Suprapubic skin (tissue), 4 donors: ENCODE measurements at regions not wholly inside any gene's neighbourhood (a gene's known extent, or its start where the extent isn't known, plus 50 kb on each side); places are given as distances from the start of the nearest gene placed in this dataset.
"Not testable (repeated sequence)": the region's sequence is repeated elsewhere in the genome, so short reads cannot be mapped to it uniquely, and the experiment has no call there.

Source experiments
- DNase-seq, 2 donors: peaks; one replicate each; pipeline ENCODE4 v3.0.0-alpha.2; 2019; ENCODE audit warnings: low spot score in 2 of 2
- H3K27ac ChIP-seq: fragments of 200-600 bp; sonication (generic); one replicate; pipeline ENCODE4 v1.5.1; 2019
- H3K27me3 ChIP-seq: fragments of 200-600 bp; sonication (generic); one replicate; pipeline ENCODE4 v1.5.1; 2019
- H3K36me3 ChIP-seq: fragments of 200-600 bp; sonication (generic); one replicate; pipeline ENCODE4 v1.5.1; 2019
- H3K4me1 ChIP-seq: fragments of 200-600 bp; sonication (generic); one replicate; pipeline ENCODE4 v1.5.1; 2019
- H3K4me3 ChIP-seq: fragments of 200-600 bp; sonication (generic); one replicate; pipeline ENCODE4 v1.5.1; 2019; ENCODE audit warnings: mild to moderate bottlenecking
- H3K9me3 ChIP-seq: fragments of 200-600 bp; sonication (generic); one replicate; pipeline ENCODE4 v1.5.1; 2019
- CTCF ChIP-seq, 2 donors: fragments of 200-600 bp in 1 of 2; fragments of 450-650 bp in 1 of 2; sonication (generic) in 1 of 2; IDR thresholded peaks; one replicate each; pipeline ENCODE4 v1.5.1; 2016 to 2019; ENCODE audit warnings: antibody characterized with exemption in 2 of 2, mild to moderate bottlenecking in 1 of 2, moderate library complexity in 1 of 2
- EP300 ChIP-seq: sonication (generic); formaldehyde crosslinking; IDR thresholded peaks from one replicate; pipeline ENCODE4 v1.6.1; 2017; ENCODE audit warnings: antibody characterized with exemption
- POLR2A ChIP-seq, 2 donors: fragments of 450-650 bp; IDR thresholded peaks; one replicate each; pipeline ENCODE4 v1.6.1; 2017; ENCODE audit warnings: antibody characterized with exemption in 2 of 2, mild to moderate bottlenecking in 2 of 2, moderate library complexity in 2 of 2
- POLR2AphosphoS5 ChIP-seq, 3 donors: sonication (generic); formaldehyde crosslinking; IDR thresholded peaks; one replicate each; pipeline ENCODE4 v1.6.1; 2017; ENCODE audit warnings: antibody characterized with exemption in 3 of 3
- WGBS: methylation state at CpG from one replicate; pipeline ENCODE4 v1.1.5; 2018; 5-methylcytosine and 5-hydroxymethylcytosine counted together

GRCh38 chr17:77618731-77619130 lies 339.8 kb upstream of the TNRC6C start:
- no peak overlapping the region for H3K27ac ChIP-seq
- H3K4me1 ChIP-seq = peaks cover 11% of the 10 kb centered on the region
- H3K4me3 ChIP-seq = no peak overlapping the region
- H3K27me3 ChIP-seq = peaks cover 5% of the 10 kb centered on the region
- DNase-seq = peak in 1 of 2 donors; percentile 48
- H3K9me3 ChIP-seq = no peaks in the 10 kb centered on the region
- 93% methylated on average over 10 of the region's 11 CpGs for WGBS
- TF ChIP-seq EP300 = no peak
- TF ChIP-seq POLR2AphosphoS5 (IDR thresholded peaks at IDR 0.05) = no peak
- no peak for TF ChIP-seq CTCF (IDR thresholded peaks at IDR 0.05)
- no peak for TF ChIP-seq POLR2A (IDR thresholded peaks at IDR 0.05)
- no peaks in the 10 kb centered on the region for H3K36me3 ChIP-seq

GRCh38 chr17:77619326-77619725 lies 339.2 kb upstream of the TNRC6C start:
- TF ChIP-seq POLR2A (IDR thresholded peaks at IDR 0.05) (no peak), EP300 (no peak), POLR2AphosphoS5 (IDR thresholded peaks at IDR 0.05) (no peak), CTCF (IDR thresholded peaks at IDR 0.05) (no peak)
- no peak overlapping the region for H3K27ac ChIP-seq
- no peak overlapping the region for H3K4me3 ChIP-seq
- no peaks in the 10 kb centered on the region for H3K9me3 ChIP-seq
- H3K27me3 ChIP-seq = peaks cover 5% of the 10 kb centered on the region
- peaks cover 11% of the 10 kb centered on the region for H3K4me1 ChIP-seq
- no peaks in the 10 kb centered on the region for H3K36me3 ChIP-seq
- no peak for DNase-seq
- 97% methylated on average over 4 of the region's 4 CpGs for WGBS

- Histone ChIP-seq H3K27me3 (peaks cover 5% of the 10 kb centered on the region), H3K36me3 (no peaks in the 10 kb centered on the region), H3K27ac (no peak overlapping the region), H3K4me1 (peaks cover 11% of the 10 kb centered on the region), H3K9me3 (no peaks in the 10 kb centered on the region), H3K4me3 (no peak overlapping the region)
- no peak for DNase-seq
- WGBS = 75% methylated on average over 5 of the region's 5 CpGs
- no peak for TF ChIP-seq POLR2AphosphoS5 (IDR thresholded peaks at IDR 0.05)
- TF ChIP-seq POLR2A (IDR thresholded peaks at IDR 0.05) = no peak
- no peak for TF ChIP-seq CTCF (IDR thresholded peaks at IDR 0.05)
- no peak for TF ChIP-seq EP300
These were observed 338.7 kb upstream of the TNRC6C start for GRCh38 chr17:77619851-77620250.

GRCh38 chr17:77620282-77620681 lies 338.2 kb upstream of the TNRC6C start:
- H3K9me3 ChIP-seq = no peaks in the 10 kb centered on the region
- TF ChIP-seq POLR2A (IDR thresholded peaks at IDR 0.05) (no peak), CTCF (IDR thresholded peaks at IDR 0.05) (no peak), EP300 (no peak), POLR2AphosphoS5 (IDR thresholded peaks at IDR 0.05) (no peak)
- H3K27me3 ChIP-seq = peaks cover 5% of the 10 kb centered on the region
- no peak overlapping the region for H3K4me3 ChIP-seq
- DNase-seq = no peak
- H3K36me3 ChIP-seq = no peaks in the 10 kb centered on the region
- H3K27ac ChIP-seq = no peak overlapping the region
- peaks cover 9% of the 10 kb centered on the region for H3K4me1 ChIP-seq
- 88% methylated on average over 5 of the region's 5 CpGs for WGBS

GRCh38 chr17:77622084-77622483 lies 336.4 kb upstream of the TNRC6C start:
- H3K27ac ChIP-seq, H3K36me3 ChIP-seq, H3K9me3 ChIP-seq, H3K4me1 ChIP-seq, H3K4me3 ChIP-seq, H3K27me3 ChIP-seq: not testable (repeated sequence)
- WGBS = 95% methylated on average over 6 of the region's 6 CpGs
- peak in 1 of 2 donors; percentile 5 for DNase-seq

- H3K36me3 ChIP-seq = no peaks in the 10 kb centered on the region
- H3K9me3 ChIP-seq = no peaks in the 10 kb centered on the region
- H3K27ac ChIP-seq = no peak overlapping the region
- no peak overlapping the region for H3K4me3 ChIP-seq
- H3K27me3 ChIP-seq = peaks cover 5% of the 10 kb centered on the region
- WGBS = 63% methylated on average over 4 of the region's 4 CpGs
- TF ChIP-seq CTCF (IDR thresholded peaks at IDR 0.05) (no peak), EP300 (no peak), POLR2AphosphoS5 (IDR thresholded peaks at IDR 0.05) (no peak), POLR2A (IDR thresholded peaks at IDR 0.05) (no peak)
- no peak for DNase-seq
- no peaks in the 10 kb centered on the region for H3K4me1 ChIP-seq
These were observed 335.9 kb upstream of the TNRC6C start for GRCh38 chr17:77622647-77623046.

- WGBS = 93% methylated on average over 10 of the region's 10 CpGs
- peak in 1 of 2 donors; percentile 10 for DNase-seq
- not testable (repeated sequence) for H3K4me1 ChIP-seq, H3K27me3 ChIP-seq, H3K4me3 ChIP-seq, H3K9me3 ChIP-seq, H3K27ac ChIP-seq, H3K36me3 ChIP-seq
These were observed 335.2 kb upstream of the TNRC6C start for GRCh38 chr17:77623321-77623720.
